K562 (cell line): ENCODE measurements at regions not wholly inside any gene's neighbourhood (a gene's known extent, or its start where the extent isn't known, plus 50 kb on each side); places are given as distances from the start of the nearest gene placed in this dataset.

Source experiments
- ATAC-seq: fragments of 200-7000 bp; cut with Tn5 transposase; 3 replicates; pipeline ENCODE4 v1.9.1; 2020; ENCODE audit warnings: moderate library complexity
- BruUV-seq: library from RNA; stranded (reverse); fragments of 400-500 nt; replicated peaks from 2 replicates; lab custom pipeline; 2021; lab: Mats Ljungman, UMichigan
- CTCF ChIA-PET: fragments of 300-600 bp; formaldehyde crosslinking; extraction: SDS; loops from one replicate; lab custom pipeline; 2021; ENCODE audit warnings: low intra/inter-chr PET ratio; lab: Yijun Ruan, JAX
- POLR2A ChIA-PET: fragments of 300-600, 350-650 bp; sonication (Branson Sonifier 250); formaldehyde crosslinking; extraction: SDS; loops from one replicate; lab custom pipeline; 2021; ENCODE audit warnings: antibody characterized with exemption, inconsistent platforms; lab: Yijun Ruan, JAX
- DNase-seq, 4 experiments: peaks; one replicate each; pipeline versions ENCODE4 v3.0.0 to v3.0.0-alpha.2; 2011 to 2018; ENCODE audit warnings: low spot score in 3 of 4, mixed read lengths in 3 of 4; ENCODE audit errors: extremely low read depth in 1 of 4
- FAIRE-seq: peaks from 2 replicates; lab custom pipeline; 2011; peaks lifted over from hg19 to GRCh38; lab: Jason Lieb, UNC
- H2AFZ ChIP-seq: 2 replicates; pipeline ENCODE4 v1.6.0; 2011; ENCODE audit warnings: low read depth, low read length, control low read depth, inconsistent platforms
- H3K27ac ChIP-seq: fragments of 200-600 bp; 3 replicates; pipeline ENCODE4 v1.8.0; 2011; ENCODE audit warnings: low read depth, mild to moderate bottlenecking, control low read depth, inconsistent platforms, low read length, moderate library complexity, mixed read lengths; ENCODE audit errors: extremely low read depth
- H3K27me3 ChIP-seq, 2 experiments: fragments of 300-600 bp in 1 of 2; 2 replicates in 1 of 2; 3 replicates in 1 of 2; pipeline versions ENCODE4 v1.6.0 to v1.8.0; 2011; ENCODE audit warnings: inconsistent platforms in 2 of 2, low read length in 2 of 2, mild to moderate bottlenecking in 1 of 2, mixed read lengths in 1 of 2, moderate library complexity in 1 of 2; ENCODE audit not compliant: control insufficient read depth in 2 of 2, insufficient read depth in 2 of 2
- H3K36me3 ChIP-seq: fragments of 300-600 bp; 3 replicates; pipeline ENCODE4 v1.8.0; 2011; ENCODE audit warnings: mild to moderate bottlenecking, low read length, inconsistent platforms; ENCODE audit not compliant: control insufficient read depth, insufficient read depth
- H3K4me1 ChIP-seq, 2 experiments: fragments of 200-600 bp in 1 of 2; replicated peaks in 1 of 2; 2 replicates in 1 of 2; 3 replicates in 1 of 2; pipeline versions ENCODE4 v1.5.1 to v1.8.0; 2011; ENCODE audit warnings: inconsistent platforms in 2 of 2, low read length in 2 of 2, mild to moderate bottlenecking in 1 of 2, mixed read lengths in 1 of 2, moderate library complexity in 1 of 2; ENCODE audit not compliant: control insufficient read depth in 2 of 2, insufficient read depth in 2 of 2
- H3K4me2 ChIP-seq: 2 replicates; pipeline ENCODE4 v1.6.1; 2011; ENCODE audit warnings: low read length, control low read depth, inconsistent platforms, mixed read lengths; ENCODE audit not compliant: insufficient read depth
- H3K4me3 ChIP-seq: fragments of 200-600 bp; sonication (generic), shearing (Covaris generic); 2 replicates; pipeline ENCODE4 v1.5.1; 2016; ENCODE audit warnings: control low read depth, inconsistent platforms
- H3K79me2 ChIP-seq: fragments of 200-600 bp; 3 replicates; pipeline ENCODE4 v1.8.0; 2011; ENCODE audit warnings: low read length, inconsistent platforms; ENCODE audit not compliant: control insufficient read depth, insufficient read depth
- H3K9ac ChIP-seq, 2 experiments: 2 replicates each; pipeline versions ENCODE4 v1.6.0 to v1.6.1; 2011; ENCODE audit warnings: low read depth in 2 of 2, low read length in 2 of 2, control low read depth in 1 of 2, inconsistent platforms in 1 of 2, mild to moderate bottlenecking in 1 of 2, mixed read lengths in 1 of 2; ENCODE audit not compliant: insufficient read depth in 1 of 2
- H3K9me1 ChIP-seq: one replicate; pipeline ENCODE4 v1.6.0; 2011; ENCODE audit warnings: inconsistent platforms, mild to moderate bottlenecking, low read length, moderate library complexity; ENCODE audit not compliant: control insufficient read depth, insufficient read depth
- H3K9me3 ChIP-seq: replicated peaks from 2 replicates; pipeline ENCODE4 v1.5.1; 2011; ENCODE audit warnings: low read depth, low read length, inconsistent platforms; ENCODE audit not compliant: control insufficient read depth, insufficient read depth
- H4K20me1 ChIP-seq: replicated peaks from 2 replicates; pipeline ENCODE4 v1.6.1; 2011; ENCODE audit warnings: low read length, inconsistent platforms, mixed read lengths; ENCODE audit not compliant: control insufficient read depth, insufficient read depth
- CEBPG ChIP-seq, 3 experiments: fragments of 200-800 bp in 1 of 3; sonication (Bioruptor generic) in 1 of 3; sonication (generic) in 1 of 3; formaldehyde crosslinking in 1 of 3; IDR thresholded peaks in 2 of 3; conservative IDR thresholded peaks in 1 of 3; 2 replicates each; pipeline versions ENCODE4 v1.6.1 to v1.8.0; 2016 to 2022; ENCODE audit warnings: missing compliant biosample characterization in 2 of 3, missing genetic modification characterization in 2 of 3, mild to moderate bottlenecking in 1 of 3, missing genetic modification reagents in 1 of 3
- CHAMP1 ChIP-seq: fragments of 450-650 bp; IDR thresholded peaks from 2 replicates; pipeline ENCODE4 v1.6.1; 2016; ENCODE audit warnings: mild to moderate bottlenecking
- CREM ChIP-seq: IDR thresholded peaks from 2 replicates; pipeline ENCODE4 v1.6.1; 2014; ENCODE audit warnings: antibody characterized with exemption, low read depth
- HIVEP1 ChIP-seq: fragments of 250-450 bp; sonication (Bioruptor Pico); IDR thresholded peaks from 2 replicates; pipeline ENCODE4 v1.4.0; 2020; ENCODE audit warnings: mild to moderate bottlenecking
- HMGN3 ChIP-seq: IDR thresholded peaks from 2 replicates; pipeline ENCODE4 v1.6.1; 2011; ENCODE audit warnings: borderline replicate concordance, low read depth, mild to moderate bottlenecking, mixed read lengths, low read length; ENCODE audit not compliant: insufficient read length; ENCODE audit errors: extremely low read depth
- KAT7 ChIP-seq: sonication (generic); formaldehyde crosslinking; IDR thresholded peaks from 2 replicates; pipeline ENCODE4 v1.8.0; 2022; ENCODE audit warnings: missing genetic modification reagents, mild to moderate bottlenecking, borderline replicate concordance
- PRPF4 ChIP-seq: fragments of 200-400 bp; formaldehyde crosslinking; IDR thresholded peaks from one replicate; pipeline ENCODE4 v1.6.1; 2017; ENCODE audit warnings: low read length, low read depth, mild to moderate bottlenecking; ENCODE audit not compliant: insufficient read depth, poor library complexity, severe bottlenecking
- ZNF609 ChIP-seq: sonication (generic); formaldehyde crosslinking; IDR thresholded peaks from 2 replicates; pipeline ENCODE4 v1.8.1; 2023; ENCODE audit warnings: missing genetic modification reagents, mild to moderate bottlenecking, borderline replicate concordance
- ZNF766 ChIP-seq: fragments of 200-800 bp; sonication (Bioruptor generic); conservative IDR thresholded peaks from 2 replicates; pipeline ENCODE4 v1.6.1; 2016; ENCODE audit warnings: missing genetic modification characterization, missing compliant biosample characterization
- WGBS: fragments of 100-300 bp; shearing (Covaris generic); methylation state at CpG from one replicate; pipeline ENCODE4 v1.1.6; 2016; ENCODE audit warnings: low coverage, mixed read lengths; ENCODE audit not compliant: insufficient coverage; ENCODE audit errors: missing lambda C conversion rate; 5-methylcytosine and 5-hydroxymethylcytosine counted together
- in situ Hi-C: fragments of 300-500 bp; cut with MboI; formaldehyde crosslinking; loops from 4 replicates; pipeline ENCODE4 v1.15.0; 2018; ENCODE audit warnings: inconsistent platforms, mixed read lengths
- intact Hi-C: fragments of 100-400 bp; cut with micrococcal nuclease; formaldehyde crosslinking; loops from 2 replicates; pipeline ENCODE4 v1.14.2; 2022
- TF ChIP-seq, protein P1 (sequence below), 2 experiments: IDR thresholded peaks; 2 replicates each; pipeline ENCODE4 v1.6.1; 2011; ENCODE audit warnings: borderline replicate concordance in 1 of 2, control low read depth in 1 of 2, low read depth in 1 of 2, low read length in 1 of 2, mild to moderate bottlenecking in 1 of 2, mixed read lengths in 1 of 2, moderate library complexity in 1 of 2; ENCODE audit not compliant: insufficient read depth in 1 of 2, insufficient read length in 1 of 2, poor library complexity in 1 of 2, severe bottlenecking in 1 of 2; ENCODE audit errors: extremely low read depth in 1 of 2

DNA sequence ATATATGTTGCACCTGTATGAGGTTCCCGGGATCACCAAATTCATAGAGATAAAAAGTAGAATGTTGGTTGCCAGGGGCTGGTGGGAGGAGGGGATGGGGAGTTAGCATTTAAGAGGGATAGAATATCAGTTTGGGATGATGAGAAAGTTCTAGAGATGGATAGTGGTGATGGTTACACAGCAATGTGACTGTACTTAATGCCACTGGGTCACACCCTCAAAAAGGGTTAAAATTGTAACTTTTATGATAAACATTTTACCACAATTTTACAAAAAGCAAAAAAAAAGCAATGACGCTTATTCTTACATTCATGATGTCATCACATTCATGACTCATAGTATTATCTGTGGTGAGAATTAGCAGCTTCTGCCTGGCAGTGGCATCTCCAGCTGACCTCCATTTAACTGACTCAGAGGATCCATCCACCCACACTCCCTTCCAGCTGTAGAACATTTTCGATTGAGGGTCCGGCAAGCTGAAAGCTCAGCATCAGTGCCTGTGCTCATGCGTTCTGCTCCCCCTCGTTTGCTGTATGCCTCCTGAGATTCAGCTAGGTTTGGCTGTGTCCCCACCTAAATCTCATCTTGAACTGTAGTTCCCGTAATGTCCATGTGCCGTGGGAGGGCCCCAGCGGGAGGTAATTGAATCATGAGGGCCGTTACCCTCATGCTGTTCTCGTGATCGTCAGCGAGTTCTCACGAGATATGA is 64.8 kb upstream of the TMEM260 start (continued):
- TF ChIP-seq, protein P1, sequence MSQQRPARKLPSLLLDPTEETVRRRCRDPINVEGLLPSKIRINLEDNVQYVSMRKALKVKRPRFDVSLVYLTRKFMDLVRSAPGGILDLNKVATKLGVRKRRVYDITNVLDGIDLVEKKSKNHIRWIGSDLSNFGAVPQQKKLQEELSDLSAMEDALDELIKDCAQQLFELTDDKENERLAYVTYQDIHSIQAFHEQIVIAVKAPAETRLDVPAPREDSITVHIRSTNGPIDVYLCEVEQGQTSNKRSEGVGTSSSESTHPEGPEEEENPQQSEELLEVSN (IDR thresholded peaks at IDR 0.05; ENCODE audit: borderline replicate concordance in 1 of 2, extremely low read depth in 1 of 2, insufficient read depth in 1 of 2, insufficient read length in 1 of 2, low read depth in 1 of 2, low read length in 1 of 2, poor library complexity in 1 of 2, severe bottlenecking in 1 of 2), result no peak
- TF ChIP-seq PRPF4 (no peak), CEBPG (CRISPR knock-in tag; IDR thresholded peaks at IDR 0.05) (no peak), CEBPG (tag; conservative IDR thresholded peaks at IDR 0.05 in 1 of 2, IDR thresholded peaks at IDR 0.05 in 1 of 2) (no peak), ZNF766 (CRISPR knock-in tag) (no peak), CREM (peak; percentile 60; the same call in 1 of the 2 replicates), KAT7 (CRISPR knock-in tag) (no peak)

- peaks cover 5% of the 10 kb centered on the region in 2 experiments for H3K27me3 ChIP-seq
- no peak overlapping the region for H3K27ac ChIP-seq
- FAIRE-seq (no peak), ATAC-seq (no peak), DNase-seq (no peak)
- H4K20me1 ChIP-seq, result no peaks in the 10 kb centered on the region
- intact Hi-C loops (no loop called here), in situ Hi-C loops (no loop called here)
- no peak overlapping the region for H2AFZ ChIP-seq
- BruUV-seq, result no TSS peak
- 0% methylated on average over 2 of the region's 2 CpGs for WGBS
- no peaks in the 10 kb centered on the region for H3K36me3 ChIP-seq
- no peaks in the 10 kb centered on the region for H3K9me3 ChIP-seq
- no peak overlapping the region for H3K4me3 ChIP-seq
- H3K4me1 ChIP-seq, result no peaks in the 10 kb centered on the region
- POLR2A ChIA-PET, result no interaction called here
- no peak overlapping the region for H3K4me2 ChIP-seq
- CTCF ChIA-PET, result no interaction called here
- H3K9ac ChIP-seq, result no peak overlapping the region
- no peaks in the 10 kb centered on the region for H3K79me2 ChIP-seq
- no peaks in the 10 kb centered on the region for H3K9me1 ChIP-seq
- TF ChIP-seq HMGN3, result no peak
- no peak for TF ChIP-seq ZNF609 (CRISPR knock-in tag)
- no peak for TF ChIP-seq HIVEP1 (CRISPR knock-in tag)
- TF ChIP-seq CHAMP1, result no peak
These were observed 63.9 kb upstream of the TMEM260 start for GRCh38 chr14:56515739-56516138.
